ENCODE measurements at regions not wholly inside any gene's neighbourhood (a gene's known extent, or its start where the extent isn't known, plus 50 kb on each side); places are given as distances from the start of the nearest gene placed in this dataset.

DNA sequence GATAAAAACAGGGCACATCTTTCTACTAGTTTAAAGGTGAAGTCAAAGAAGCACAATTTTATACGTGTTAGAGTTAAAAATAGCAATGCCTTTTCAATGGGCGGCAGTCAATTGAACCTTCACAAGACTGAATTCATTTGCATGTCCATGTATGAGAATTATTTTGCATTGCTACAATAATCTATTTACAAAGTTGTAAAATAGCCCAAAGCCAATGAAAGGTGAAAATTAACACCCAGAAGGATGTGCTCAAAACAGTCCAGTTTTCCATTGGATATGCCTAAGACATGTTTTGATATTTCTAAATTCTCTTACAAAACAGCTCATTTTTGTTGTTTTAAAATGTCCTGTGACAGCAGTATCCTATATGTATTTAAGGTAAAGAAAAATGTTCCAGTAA is 425.1 kb upstream of the SYT4 start:
- FAIRE-seq (no peak), DNase-seq (ENCODE audit: insufficient read length, low spot score) (no peak)

DNA sequence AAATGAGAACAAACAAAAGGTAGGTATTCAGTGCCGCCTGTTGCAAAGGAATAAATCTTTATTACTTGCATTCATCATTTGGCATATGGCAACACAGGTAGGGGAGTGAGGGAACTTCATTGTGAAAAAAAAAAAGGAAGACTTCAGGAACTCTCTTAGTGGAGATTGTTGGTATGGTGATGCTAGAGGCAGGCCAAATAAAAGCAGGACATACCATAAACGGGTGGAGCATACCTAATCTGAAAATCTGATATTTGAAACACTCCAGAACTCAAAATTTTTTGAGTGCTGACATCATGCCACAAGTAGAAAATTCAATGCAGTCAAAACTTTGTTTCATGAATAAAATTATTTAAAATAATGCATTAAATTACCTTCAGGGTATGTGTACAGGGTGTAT is 425.8 kb upstream of the SYT4 start:
- DNase-seq (ENCODE audit: insufficient read length, low spot score) (no peak), FAIRE-seq (no peak)

DNA sequence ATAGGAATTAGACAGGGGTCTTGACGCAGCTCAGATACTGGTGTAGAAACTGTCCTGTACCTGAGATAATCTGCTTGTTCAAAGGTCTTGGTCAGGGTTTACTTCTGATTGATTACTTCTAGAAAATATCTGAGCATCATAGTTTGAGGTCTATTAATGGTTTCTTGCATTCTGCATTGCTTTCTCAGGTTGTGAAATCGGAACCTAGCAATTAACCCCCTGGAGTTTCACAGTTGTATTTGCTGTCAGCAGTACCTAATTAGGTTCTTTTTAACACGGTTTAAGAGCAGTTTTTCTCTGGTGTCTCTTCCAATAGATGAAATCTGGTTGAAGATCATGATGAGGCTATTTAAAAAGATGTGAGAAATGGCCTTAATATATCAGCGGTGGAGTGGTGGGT is 428.6 kb upstream of the SYT4 start:
- no peak for FAIRE-seq
- DNase-seq (ENCODE audit: insufficient read length, low spot score), result no peak

DNA sequence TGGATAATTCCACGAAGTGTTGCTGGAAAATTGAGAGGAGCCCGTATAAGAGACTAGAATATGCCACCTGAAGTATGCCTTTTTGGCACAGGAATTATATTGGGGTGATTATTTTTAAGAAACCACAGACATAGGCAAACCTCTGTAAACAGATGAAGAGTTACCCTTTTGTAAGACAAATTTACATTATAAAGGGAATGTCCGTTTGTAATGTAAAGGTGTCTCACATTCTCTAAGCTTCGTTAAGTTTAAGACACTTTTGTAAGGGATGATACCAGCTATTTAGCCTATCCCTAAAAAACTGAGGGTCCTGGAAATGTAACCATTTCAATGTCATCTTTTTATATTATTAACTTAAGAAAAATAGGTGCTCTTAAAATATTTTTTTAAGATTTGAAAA is 432.8 kb upstream of the SYT4 start:
- no peak for FAIRE-seq
- no peak for DNase-seq (ENCODE audit: insufficient read length, low spot score)

DNA sequence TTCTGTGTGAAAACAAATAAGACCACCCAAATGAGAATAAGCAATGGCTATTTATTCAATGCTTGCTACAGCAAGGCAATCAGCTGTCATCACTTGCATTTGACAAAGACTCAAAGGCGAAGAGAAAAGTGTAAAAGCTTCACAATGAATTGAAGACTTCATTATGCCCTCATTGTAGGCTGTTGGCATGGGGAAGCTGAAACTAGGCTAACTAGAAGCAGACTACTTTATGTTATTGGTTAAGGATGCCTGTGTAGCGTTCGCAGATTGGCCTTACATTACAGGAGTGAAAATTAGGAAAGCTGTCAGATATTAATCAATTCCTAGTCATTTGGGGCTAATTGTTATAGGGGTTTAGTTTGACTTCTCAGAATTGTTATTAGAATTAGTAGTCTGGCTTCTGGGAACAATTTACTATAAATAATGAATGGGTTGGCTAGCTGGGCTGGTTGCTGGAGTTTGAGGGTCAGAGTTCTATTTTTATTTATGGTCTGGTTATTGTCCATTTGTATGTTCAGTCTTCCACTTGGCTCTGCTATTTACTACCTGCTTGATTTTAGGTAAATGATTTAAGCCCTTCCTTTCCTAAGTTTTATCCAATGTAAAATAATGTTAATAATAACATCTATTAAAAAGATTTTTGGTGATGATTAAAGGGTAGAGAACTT is 437.2 kb upstream of the SYT4 start:
- DNase-seq (ENCODE audit: insufficient read length, low spot score) (no peak), FAIRE-seq (no peak)

DNA sequence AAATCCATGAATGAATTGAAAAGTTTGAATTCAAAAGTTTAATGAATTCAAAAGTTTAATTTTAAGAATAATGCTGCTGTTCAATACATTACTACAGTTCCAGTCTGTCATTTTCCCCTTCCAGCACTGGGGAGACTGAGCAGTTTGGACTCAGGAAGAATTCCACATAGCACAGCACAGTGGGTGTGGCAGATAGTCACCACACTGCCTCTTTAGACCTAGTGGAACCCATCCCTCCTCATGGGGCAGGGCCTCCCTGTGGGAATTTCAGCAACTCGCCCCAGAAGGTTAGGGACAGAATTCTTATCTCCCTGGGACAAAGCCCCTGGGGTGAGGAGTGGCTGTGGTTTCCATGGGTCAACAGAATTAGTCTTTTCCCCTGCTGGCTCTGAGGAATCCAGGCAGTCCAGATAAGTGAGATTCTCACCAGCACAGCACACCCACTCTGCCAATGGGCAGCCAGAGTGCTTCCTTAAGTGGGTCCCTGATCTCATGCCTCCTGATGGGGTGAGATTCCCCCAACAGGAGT is 442.0 kb upstream of the SYT4 start:
- no peak for DNase-seq (ENCODE audit: insufficient read length, low spot score)

DNA sequence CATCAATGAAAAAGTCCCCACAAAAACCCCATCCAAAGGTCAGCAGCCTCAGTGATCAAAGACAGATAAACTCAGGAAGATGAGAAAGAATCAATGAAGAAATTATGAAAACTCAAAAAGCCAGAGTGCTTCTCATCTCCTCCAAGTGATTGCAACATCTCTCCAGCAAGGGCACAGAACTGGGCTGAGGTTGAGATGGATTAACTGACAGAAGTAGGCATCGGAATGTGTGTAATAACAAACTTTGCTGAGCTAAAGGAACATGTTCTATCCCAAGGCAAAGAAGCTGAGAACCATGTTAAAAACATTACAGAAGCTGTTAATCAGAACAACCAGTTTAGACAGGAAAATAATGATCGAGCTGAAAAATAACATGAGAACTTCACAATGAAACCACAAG is 442.8 kb upstream of the SYT4 start:
- DNase-seq (ENCODE audit: insufficient read length, low spot score) (no peak), FAIRE-seq (no peak)

More for the DNA sequence above, 442.0 kb upstream of the SYT4 start:
- no peak for FAIRE-seq

DNA sequence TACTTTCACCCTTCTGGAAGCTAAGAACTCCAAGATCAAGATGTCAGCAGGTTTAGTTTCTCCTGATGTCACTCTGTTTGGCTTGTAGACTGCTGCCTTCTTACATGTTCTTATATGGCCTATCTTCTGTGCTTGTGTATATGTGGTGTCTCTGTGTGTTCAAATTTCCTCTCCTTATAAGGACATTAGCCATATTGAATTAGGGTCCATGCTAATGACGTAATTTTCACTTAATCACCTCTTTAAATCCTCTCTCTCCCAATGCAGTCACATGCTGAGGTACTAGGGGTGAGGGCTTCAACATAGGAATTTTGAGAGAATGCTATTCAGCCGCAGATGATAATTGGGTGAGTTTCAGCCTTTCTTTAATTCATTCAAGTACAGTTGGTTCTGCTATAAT is 458.3 kb upstream of the SYT4 start:
- DNase-seq (ENCODE audit: insufficient read length, low spot score), result no peak
- no peak for FAIRE-seq

DNA sequence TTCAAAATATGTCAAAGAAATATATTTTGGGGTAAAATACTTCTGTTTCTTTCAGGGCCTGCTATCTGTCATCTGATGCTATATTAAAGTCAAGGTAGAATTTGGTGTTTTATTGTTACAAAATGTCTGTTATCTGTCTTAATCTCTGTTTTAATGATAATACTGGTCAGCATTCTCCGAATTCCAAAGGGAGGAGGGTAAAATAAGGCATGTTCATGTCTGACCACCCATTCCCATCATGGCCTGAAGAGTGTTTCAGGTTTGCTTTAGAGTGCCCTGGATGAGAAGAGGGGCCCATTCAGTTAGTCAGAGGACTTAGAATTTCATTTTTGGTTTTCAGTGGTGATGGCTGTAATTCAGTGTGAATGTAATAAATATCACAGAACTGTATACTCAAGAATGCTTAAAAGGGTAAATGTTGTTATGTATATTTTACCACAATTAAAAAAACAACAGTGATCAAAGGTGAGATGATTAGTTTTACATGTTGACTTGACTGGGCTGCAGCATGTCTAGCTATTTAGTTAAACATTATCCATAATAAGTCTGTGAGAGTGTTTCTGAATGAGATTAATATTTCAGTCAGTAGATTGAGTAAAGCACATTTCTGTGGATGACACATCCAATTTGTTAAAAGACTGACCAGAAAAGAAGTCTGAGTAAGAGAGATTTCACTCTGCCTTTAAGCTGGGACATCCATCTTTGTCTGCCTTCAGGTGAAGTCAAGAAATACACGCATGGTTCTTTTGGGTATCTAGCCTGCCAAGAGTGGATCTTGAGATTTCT is 467.9 kb upstream of the SYT4 start:
- FAIRE-seq (no peak), DNase-seq (ENCODE audit: insufficient read length, low spot score) (no peak)

DNA sequence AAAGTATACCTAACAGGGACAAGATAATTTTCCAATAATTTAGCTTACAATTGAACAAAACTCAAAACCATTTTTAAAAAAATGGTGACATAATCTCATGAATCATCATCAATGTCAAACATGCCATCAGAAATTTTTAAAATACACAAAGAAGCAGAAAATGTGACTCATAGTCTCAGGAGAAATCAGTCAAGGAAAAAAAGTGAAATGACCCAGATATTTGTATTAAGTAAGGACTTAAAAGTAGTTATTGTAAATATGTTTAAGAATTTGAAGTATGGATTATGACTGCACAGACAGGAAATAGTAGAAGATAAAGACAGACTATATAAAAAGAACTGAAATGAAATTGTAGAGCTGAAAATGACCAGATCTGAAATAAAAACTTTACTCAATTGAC is 473.9 kb upstream of the SYT4 start:
- DNase-seq (ENCODE audit: insufficient read length, low spot score), result no peak
- FAIRE-seq, result no peak

DNA sequence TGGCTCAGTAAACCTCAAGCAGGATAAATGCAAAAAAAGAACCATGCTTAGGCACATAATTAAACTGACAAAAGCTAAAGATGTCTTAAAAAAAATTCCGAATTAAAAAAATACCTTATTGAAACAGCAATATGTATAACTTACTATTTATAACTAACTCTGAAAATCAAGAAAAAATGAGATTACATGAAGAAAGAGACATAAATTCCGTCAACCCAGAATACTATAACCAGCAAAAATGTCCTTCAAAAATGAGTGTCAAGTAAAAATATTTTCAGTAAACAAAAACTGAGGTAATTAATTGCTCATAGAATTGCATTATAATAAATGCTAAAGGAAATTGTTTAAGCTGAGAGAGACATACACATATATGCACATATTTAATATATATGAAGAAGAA is 474.5 kb upstream of the SYT4 start:
- DNase-seq (ENCODE audit: insufficient read length, low spot score) (no peak), FAIRE-seq (no peak)

DNA sequence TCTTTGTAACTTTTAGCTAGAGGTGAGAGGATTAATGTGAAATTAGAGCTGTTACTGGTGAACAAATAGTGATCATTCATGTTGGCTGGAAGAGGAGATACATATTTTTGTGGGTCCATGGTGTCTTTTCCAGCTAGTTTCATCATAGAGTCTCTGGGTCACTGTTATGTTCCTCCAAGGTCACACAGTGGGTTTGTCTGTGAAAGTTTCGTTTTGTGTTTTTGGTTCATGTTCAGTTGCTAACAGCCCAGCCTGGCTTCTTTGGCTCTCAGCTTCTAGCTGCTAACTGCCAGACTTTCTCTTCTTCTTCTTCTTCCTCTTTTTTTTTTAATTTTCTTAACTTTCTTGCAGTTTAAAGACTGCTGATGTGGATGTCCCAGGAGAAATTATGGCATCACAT is 480.0 kb upstream of the SYT4 start:
- DNase-seq (ENCODE audit: insufficient read length, low spot score) (no peak), FAIRE-seq (no peak)

DNA sequence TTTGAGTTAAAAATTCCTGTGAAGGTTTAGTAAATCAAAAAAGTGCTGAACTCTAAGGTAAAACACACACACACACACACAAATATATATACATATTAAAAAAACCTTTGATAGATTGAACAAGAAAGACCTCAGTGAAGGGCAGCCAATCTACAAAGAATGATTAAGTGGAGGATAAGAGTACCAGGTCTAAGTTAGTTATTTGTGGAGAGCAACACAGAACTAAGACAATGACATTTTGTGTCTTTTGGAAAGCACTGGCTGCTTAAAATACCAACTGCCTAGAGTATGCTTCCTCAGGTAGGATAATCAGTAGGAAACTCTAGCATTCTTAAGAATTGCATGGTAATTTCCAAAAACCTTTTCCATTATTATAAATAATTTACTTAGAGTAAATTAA is 481.4 kb upstream of the SYT4 start:
- FAIRE-seq (no peak), DNase-seq (ENCODE audit: insufficient read length, low spot score) (no peak)

DNA sequence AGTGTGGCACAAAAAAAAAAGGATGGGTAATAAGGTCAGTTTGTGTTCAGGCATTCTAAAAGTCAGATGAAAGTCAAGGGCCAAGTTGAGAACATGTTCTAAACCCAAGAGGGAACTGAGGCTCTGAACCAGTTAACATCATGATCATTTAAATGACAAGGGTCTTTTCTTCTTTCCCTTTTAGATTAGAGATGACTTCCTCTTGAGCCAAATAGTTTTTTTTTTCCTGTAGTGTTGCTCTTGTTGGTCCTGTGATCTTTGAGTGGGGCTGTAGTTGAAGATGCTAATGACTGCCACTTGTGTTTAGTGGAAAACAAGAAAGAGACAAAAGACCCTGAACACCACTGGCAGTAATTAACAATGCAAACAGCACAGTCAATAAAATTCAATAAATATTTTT is 482.7 kb upstream of the SYT4 start:
- no peak for DNase-seq (ENCODE audit: insufficient read length, low spot score)
- FAIRE-seq, result no peak

DNA sequence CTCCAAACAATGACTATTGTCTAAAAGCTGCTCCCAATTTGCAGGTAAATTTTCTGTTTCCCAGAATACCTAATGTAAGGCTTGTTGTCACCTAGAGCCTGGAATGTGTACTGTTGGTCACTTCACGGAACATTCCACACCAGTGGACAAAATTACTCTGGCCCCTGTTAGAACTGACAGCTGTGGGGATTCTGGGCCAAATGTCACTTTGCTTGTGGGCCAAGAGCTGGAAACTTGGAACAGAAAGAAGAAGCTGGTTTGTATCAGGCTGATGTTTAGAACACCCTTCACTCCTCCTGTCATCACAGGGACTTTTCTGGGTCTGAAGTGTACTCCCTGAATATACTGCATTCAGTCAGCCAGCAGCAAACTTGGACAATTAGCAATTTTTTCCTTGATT is 495.6 kb upstream of the SYT4 start:
- no peak for DNase-seq (ENCODE audit: insufficient read length, low spot score)
- FAIRE-seq, result no peak

DNA sequence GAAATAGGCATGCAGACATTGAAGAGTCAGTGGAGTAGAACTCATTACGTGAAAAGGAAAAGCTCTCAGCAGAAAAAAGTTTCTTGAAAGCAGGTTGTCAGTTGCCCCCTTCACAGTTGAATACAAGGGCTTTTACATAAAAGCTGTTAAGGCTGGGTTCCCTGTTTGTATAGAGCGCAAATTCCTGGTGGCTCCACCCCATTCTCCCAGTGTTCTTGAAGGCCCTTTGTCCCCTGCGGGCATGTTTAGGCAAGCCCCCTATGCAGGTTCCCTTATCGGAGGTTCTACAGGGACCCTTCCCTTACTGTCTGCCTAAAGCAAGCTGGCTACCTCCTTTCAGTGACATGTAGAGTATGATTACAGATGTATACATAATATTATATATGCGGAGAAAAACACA is 497.2 kb upstream of the SYT4 start:
- FAIRE-seq (no peak), DNase-seq (ENCODE audit: insufficient read length, low spot score) (no peak)

DNA sequence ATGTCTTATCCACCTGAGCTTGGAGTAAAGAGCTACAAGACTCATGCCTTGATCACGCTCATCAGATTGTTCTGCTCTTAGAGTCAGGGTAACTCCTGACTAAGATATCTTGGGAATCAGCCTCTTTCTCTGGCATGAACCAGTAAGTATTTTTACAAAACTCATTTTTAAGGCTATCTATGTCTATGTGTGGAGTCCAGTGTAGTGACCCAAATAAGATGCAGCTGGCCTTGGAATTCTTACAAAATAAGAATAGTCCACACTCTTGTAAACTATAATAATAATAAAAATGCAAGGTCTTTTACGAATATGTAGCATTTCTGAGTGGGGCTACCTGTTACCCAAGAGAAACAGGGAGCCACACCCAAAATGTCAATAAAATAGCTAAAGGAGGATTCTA is 498.3 kb upstream of the SYT4 start:
- no peak for FAIRE-seq
- no peak for DNase-seq (ENCODE audit: insufficient read length, low spot score)

DNA sequence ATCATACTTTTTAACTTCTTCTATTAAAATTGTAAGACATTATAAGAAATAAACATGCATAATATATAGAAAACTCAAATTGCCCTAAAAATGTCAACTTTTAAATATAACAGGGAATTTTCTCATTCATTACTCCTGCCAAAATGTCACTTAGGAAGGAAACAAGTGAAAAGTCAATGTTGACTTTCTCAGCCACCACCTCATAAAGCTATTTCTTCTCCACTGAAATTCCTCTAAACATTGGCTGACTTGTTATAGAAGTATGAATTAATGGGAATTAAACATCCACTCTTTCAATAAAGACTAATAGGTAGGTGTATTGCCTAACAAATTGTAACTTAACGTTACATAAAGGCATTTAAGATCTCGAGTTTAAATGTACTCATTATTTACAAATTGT is 499.7 kb upstream of the SYT4 start:
- FAIRE-seq, result no peak
- DNase-seq (ENCODE audit: insufficient read length, low spot score), result no peak

DNA sequence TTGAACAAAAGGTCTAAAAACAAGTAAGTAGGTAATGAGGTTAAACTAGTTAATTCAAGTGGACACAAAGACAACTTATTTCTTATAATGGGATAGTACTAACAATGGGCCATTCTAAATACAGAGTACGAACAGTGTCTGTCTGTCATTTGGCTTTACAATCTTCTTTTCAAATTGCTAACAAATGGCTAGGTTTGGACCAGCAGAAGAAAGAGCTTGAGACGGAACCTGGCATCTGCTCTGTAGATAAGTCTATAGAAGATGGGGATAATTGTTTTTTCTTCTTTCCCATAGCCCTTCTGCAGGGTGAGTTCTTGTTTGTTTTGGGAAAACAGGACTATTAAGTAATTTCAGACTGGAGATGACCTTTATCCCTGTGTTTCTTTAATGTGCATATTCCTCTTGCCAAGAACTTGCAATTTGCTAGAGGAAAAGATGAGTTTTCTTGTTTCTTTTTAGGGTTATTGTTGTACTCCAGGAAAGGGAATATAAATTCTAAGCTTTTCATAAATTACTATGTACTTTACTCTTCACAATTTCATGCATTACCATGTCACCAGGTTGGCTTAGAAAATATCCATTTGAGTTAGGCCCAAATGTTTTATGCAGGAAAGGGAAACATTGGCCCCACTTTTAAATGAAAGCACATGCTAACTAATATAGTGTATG is 500.5 kb upstream of the SYT4 start:
- DNase-seq (ENCODE audit: insufficient read length, low spot score) (no peak), FAIRE-seq (no peak)

DNA sequence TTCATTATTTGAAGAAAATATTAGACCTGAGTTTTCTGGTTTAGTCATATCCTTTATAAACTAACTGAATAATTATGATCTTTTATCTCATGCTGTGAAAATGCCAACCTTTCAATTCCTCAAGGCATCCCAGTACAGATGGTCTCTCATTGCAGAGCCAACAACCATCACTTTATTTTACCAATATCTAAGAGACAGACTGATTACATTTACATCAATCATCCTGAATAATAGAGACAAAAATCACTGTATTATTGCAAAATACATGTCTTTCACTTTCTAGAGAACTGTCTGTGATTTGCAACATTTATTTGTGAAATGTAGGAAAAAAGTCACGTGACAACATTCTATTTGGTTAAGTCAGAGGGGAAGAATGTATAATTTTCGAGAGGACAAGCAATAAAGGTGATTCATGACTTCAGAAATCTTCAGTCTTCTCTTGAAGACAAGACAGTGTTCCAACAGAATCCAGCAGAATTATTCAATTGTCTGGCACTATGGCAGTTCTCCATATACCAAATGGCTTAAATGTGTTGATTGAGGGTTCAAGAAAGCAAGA is 503.6 kb upstream of the SYT4 start:
- no peak for FAIRE-seq

DNA sequence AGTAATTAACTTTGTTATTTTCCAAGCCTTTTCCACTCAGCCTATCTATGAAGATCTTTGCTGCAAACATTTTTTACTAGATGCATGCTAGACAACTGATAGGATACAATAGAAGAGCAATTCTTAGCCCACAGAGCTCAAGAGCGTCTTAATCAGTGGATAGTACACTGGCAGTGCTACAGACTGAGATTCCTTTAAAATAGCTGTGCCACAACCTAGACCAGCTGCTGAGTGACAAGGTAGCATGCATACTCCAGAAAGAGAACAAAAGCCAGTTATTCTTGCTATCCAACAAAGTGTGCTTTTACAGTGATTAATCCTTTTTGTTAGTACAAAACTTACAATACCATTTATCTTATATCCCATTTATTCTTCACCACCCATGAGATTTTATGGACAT is 507.9 kb upstream of the SYT4 start:
- DNase-seq (ENCODE audit: insufficient read length, low spot score), result no peak
- FAIRE-seq, result no peak

More for the DNA sequence above, 503.6 kb upstream of the SYT4 start:
- DNase-seq (ENCODE audit: insufficient read length, low spot score), result peak; percentile 17
